ACC112 (cell line): ENCODE measurements at regions not wholly inside any gene's neighbourhood (a gene's known extent, or its start where the extent isn't known, plus 50 kb on each side); places are given as distances from the start of the nearest gene placed in this dataset.

Experiments used
- H2AFZ ChIP-seq: fragments of 200-600 bp; sonication (generic); one replicate; pipeline ENCODE4 v1.6.0; 2017; ENCODE audit warnings: antibody characterized with exemption, low read length; ENCODE audit not compliant: unreplicated experiment
- H3K27ac ChIP-seq: fragments of 200-600 bp; sonication (generic); 2 replicates; pipeline ENCODE4 v1.5.1; 2014; ENCODE audit warnings: low read depth, mild to moderate bottlenecking, antibody characterized with exemption, low read length, moderate library complexity
- H3K27me3 ChIP-seq: fragments of 200-600 bp; sonication (generic); 2 replicates; pipeline ENCODE4 v1.6.1; 2014; ENCODE audit warnings: mild to moderate bottlenecking, antibody characterized with exemption, low read length, moderate library complexity, mixed read lengths; ENCODE audit not compliant: insufficient read depth
- H3K36me3 ChIP-seq: fragments of 200-600 bp; sonication (generic); 2 replicates; pipeline ENCODE4 v1.6.1; 2016; ENCODE audit warnings: mild to moderate bottlenecking, antibody characterized with exemption, low read length, moderate library complexity, mixed read lengths; ENCODE audit not compliant: insufficient read depth
- H3K4me1 ChIP-seq: fragments of 200-600 bp; sonication (generic); one replicate; pipeline ENCODE4 v1.6.1; 2016; ENCODE audit warnings: low read length, mixed read lengths; ENCODE audit not compliant: insufficient read depth, unreplicated experiment, control insufficient read depth
- H3K4me3 ChIP-seq: fragments of 200-600 bp; sonication (generic); 2 replicates; pipeline ENCODE4 v1.5.1; 2014; ENCODE audit warnings: mild to moderate bottlenecking, low read depth, low read length
- H3K79me2 ChIP-seq: fragments of 200-600 bp; sonication (generic); one replicate; pipeline ENCODE4 v1.6.0; 2016; ENCODE audit warnings: low read length; ENCODE audit not compliant: control insufficient read depth, unreplicated experiment, insufficient read depth

- Histone ChIP-seq H3K27ac (no peak overlapping the region), H3K27me3 (no peaks in the 10 kb centered on the region), H2AFZ (no peak overlapping the region), H3K4me3 (no peak overlapping the region), H3K4me1 (no peaks in the 10 kb centered on the region), H3K79me2 (no peaks in the 10 kb centered on the region), H3K36me3 (no peaks in the 10 kb centered on the region)
These were observed 1053.8 kb downstream of the TBC1D22A start for GRCh38 chr22:47816121-47816862.

GRCh38 chr22:47814474-47814873 lies 1052.0 kb downstream of the TBC1D22A start:
- H2AFZ ChIP-seq: no peak overlapping the region
- H3K79me2 ChIP-seq: no peaks in the 10 kb centered on the region
- H3K36me3 ChIP-seq: no peaks in the 10 kb centered on the region
- H3K27me3 ChIP-seq: no peaks in the 10 kb centered on the region
- H3K27ac ChIP-seq: no peak overlapping the region
- H3K4me1 ChIP-seq: no peaks in the 10 kb centered on the region
- H3K4me3 ChIP-seq: no peak overlapping the region

DNA sequence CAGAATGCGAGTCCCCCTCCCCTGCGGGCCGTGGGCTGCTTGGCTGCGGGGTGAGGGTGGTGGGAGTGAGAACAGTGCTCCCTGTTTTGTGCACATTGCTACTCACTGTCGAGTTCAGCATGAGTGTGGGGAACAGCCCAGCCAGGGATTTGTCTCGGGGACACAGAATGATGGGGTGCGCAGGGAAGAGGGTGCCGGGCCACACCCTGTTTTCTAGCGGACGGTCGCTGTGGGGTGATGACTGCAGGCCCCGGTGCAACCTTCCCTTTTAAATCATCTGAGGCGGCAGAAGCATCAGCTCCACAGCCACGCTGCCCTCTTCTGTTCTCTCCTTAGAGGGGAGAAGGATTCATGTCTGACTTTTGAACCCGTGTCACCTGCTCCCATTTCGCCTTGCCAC lies 1051.2 kb downstream of the TBC1D22A start:
- H3K27me3 ChIP-seq: no peaks in the 10 kb centered on the region
- H3K79me2 ChIP-seq: no peaks in the 10 kb centered on the region
- H3K36me3 ChIP-seq: no peaks in the 10 kb centered on the region
- no peak overlapping the region for H3K27ac ChIP-seq
- H3K4me1 ChIP-seq: no peaks in the 10 kb centered on the region
- H3K4me3 ChIP-seq: no peak overlapping the region
- no peak overlapping the region for H2AFZ ChIP-seq

GRCh38 chr22:47811971-47812370 lies 1049.5 kb downstream of the TBC1D22A start:
- Histone ChIP-seq H3K4me1 (no peaks in the 10 kb centered on the region), H3K79me2 (no peaks in the 10 kb centered on the region), H2AFZ (no peak overlapping the region), H3K27ac (no peak overlapping the region), H3K36me3 (no peaks in the 10 kb centered on the region), H3K27me3 (no peaks in the 10 kb centered on the region), H3K4me3 (no peak overlapping the region)

- Histone ChIP-seq H3K4me3 (no peak overlapping the region), H3K36me3 (no peaks in the 10 kb centered on the region), H3K4me1 (no peaks in the 10 kb centered on the region), H3K27ac (no peak overlapping the region), H3K79me2 (no peaks in the 10 kb centered on the region), H3K27me3 (no peaks in the 10 kb centered on the region), H2AFZ (no peak overlapping the region)
These were observed 1048.4 kb downstream of the TBC1D22A start for GRCh38 chr22:47810505-47811500.

DNA sequence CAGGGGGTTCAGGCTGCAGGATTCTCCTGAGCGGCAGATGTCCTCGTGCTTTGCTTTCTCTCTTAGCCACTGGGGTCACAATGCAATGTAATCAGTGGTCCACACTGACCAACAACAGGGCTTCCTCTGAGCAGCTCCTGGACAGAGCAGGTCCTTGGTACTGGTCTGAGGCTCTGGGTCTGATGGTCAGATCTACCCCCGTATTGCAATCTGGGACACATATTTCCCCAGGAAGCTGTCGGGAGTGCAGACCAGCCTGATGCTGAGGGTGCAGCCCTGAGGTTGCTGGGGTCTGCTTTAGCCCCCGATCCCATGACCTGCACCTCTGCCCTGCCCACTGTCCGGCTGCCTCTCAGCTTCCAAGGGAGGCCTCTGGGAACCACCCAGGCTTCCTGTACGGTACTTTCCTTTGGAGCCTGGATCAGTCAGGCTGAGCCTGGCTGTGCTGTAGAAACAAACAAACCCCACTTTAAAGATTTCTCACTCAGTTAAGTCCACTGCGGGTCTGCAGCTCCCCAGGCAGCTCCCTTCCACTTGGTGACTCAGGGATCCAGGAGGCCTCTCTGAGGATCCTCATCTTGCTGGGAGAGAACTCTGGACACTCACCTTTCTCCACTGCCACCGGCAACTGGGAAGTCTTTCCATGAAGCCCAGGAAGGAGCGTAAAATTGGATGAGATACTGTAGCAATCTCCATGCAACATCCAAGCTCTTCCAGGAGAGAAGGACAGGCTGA lies 1046.6 kb downstream of the TBC1D22A start:
- no peaks in the 10 kb centered on the region for H3K4me1 ChIP-seq

GRCh38 chr22:47808236-47808635 lies 1045.8 kb downstream of the TBC1D22A start:
- H3K4me1 ChIP-seq: no peaks in the 10 kb centered on the region
- no peak overlapping the region for H2AFZ ChIP-seq
- H3K4me3 ChIP-seq: no peak overlapping the region

More for the DNA sequence above, 1046.6 kb downstream of the TBC1D22A start:
- Histone ChIP-seq H3K79me2 (no peaks in the 10 kb centered on the region), H3K36me3 (no peaks in the 10 kb centered on the region), H3K4me3 (no peak overlapping the region), H3K27ac (no peak overlapping the region), H3K27me3 (no peaks in the 10 kb centered on the region), H2AFZ (no peak overlapping the region)

GRCh38 chr22:47807506-47807905 lies 1045.1 kb downstream of the TBC1D22A start:
- Histone ChIP-seq H3K4me1 (no peaks in the 10 kb centered on the region), H3K27ac (no peak overlapping the region), H3K27me3 (no peaks in the 10 kb centered on the region), H2AFZ (no peak overlapping the region), H3K79me2 (no peaks in the 10 kb centered on the region), H3K36me3 (no peaks in the 10 kb centered on the region), H3K4me3 (no peak overlapping the region)

More at GRCh38 chr22:47808236-47808635, 1045.8 kb downstream of the TBC1D22A start:
- Histone ChIP-seq H3K79me2 (no peaks in the 10 kb centered on the region), H3K27ac (no peak overlapping the region), H3K36me3 (no peaks in the 10 kb centered on the region), H3K27me3 (no peaks in the 10 kb centered on the region)

DNA sequence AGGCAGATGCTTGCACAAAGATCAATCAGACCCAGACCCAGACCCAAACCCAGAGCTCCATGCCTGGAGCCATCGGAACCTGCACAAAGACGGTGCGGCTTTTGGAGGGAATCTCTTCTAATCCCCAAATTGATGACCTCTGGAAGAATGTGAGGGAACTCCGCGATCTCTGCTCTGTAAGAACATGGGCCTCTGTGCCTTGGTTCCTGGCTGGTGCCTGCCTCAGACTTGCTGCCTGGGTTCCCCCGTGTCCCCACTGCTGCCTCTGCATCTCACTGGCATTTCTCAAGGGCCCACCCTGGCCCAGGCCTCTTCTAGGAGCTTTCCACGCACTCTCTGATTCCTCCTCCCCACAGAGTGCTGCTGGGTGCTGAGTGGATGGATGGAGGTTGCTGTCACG lies 1044.4 kb downstream of the TBC1D22A start:
- Histone ChIP-seq H3K27ac (no peak overlapping the region), H2AFZ (no peak overlapping the region), H3K4me1 (no peaks in the 10 kb centered on the region), H3K36me3 (no peaks in the 10 kb centered on the region), H3K27me3 (no peaks in the 10 kb centered on the region), H3K4me3 (no peak overlapping the region), H3K79me2 (no peaks in the 10 kb centered on the region)

GRCh38 chr22:47805394-47805935 lies 1043.0 kb downstream of the TBC1D22A start:
- H3K27me3 ChIP-seq: no peaks in the 10 kb centered on the region
- no peaks in the 10 kb centered on the region for H3K79me2 ChIP-seq
- no peak overlapping the region for H3K27ac ChIP-seq
- H3K36me3 ChIP-seq: no peaks in the 10 kb centered on the region
- no peaks in the 10 kb centered on the region for H3K4me1 ChIP-seq
- H2AFZ ChIP-seq: no peak overlapping the region
- H3K4me3 ChIP-seq: no peak overlapping the region
